MM.1S (cell line): ENCODE measurements at regions not wholly inside any gene's neighbourhood (a gene's known extent, or its start where the extent isn't known, plus 50 kb on each side); places are given as distances from the start of the nearest gene placed in this dataset.

Experiments
- CTCF ChIP-seq: fragments of 300-600 bp; sonication (generic); IDR thresholded peaks from 2 replicates; pipeline ENCODE4 v1.5.1; 2016; ENCODE audit warnings: antibody characterized with exemption, low read length, mixed read lengths
- EZH2 ChIP-seq: fragments of 300-600 bp; sonication (generic); optimal IDR thresholded peaks from 2 replicates; pipeline ENCODE3; 2017; ENCODE audit warnings: low read depth, mild to moderate bottlenecking, antibody characterized with exemption, low read length, mixed read lengths
- EZH2phosphoT487 ChIP-seq: fragments of 300-600 bp; sonication (generic); IDR thresholded peaks from 2 replicates; pipeline ENCODE4 v1.6.1; 2018; ENCODE audit warnings: antibody characterized with exemption, low read length

- no peak for TF ChIP-seq CTCF
- no peak for TF ChIP-seq EZH2
- no peak for TF ChIP-seq EZH2phosphoT487
Measured at GRCh38 chr10:33406596-33406995, 72.1 kb upstream of the NRP1 start.
